HFFc6 (cell line): ENCODE measurements at regions not wholly inside any gene's neighbourhood (a gene's known extent, or its start where the extent isn't known, plus 50 kb on each side); places are given as distances from the start of the nearest gene placed in this dataset.

Experiments used
- DNase-seq: peaks from one replicate; pipeline ENCODE4 v3.0.0-alpha.2; 2018
- H3K27ac Mint-ChIP-seq: 2 replicates; pipeline ENCODE4 v1.8.0; 2020; ENCODE audit warnings: mild to moderate bottlenecking, mixed read lengths
- H3K27me3 Mint-ChIP-seq: 2 replicates; pipeline ENCODE4 v1.8.0; 2021; ENCODE audit warnings: mild to moderate bottlenecking, moderate library complexity, mixed read lengths; ENCODE audit not compliant: insufficient read depth
- H3K36me3 Mint-ChIP-seq: 2 replicates; pipeline ENCODE4 v1.8.0; 2021; ENCODE audit warnings: low read depth, mixed read lengths
- H3K4me1 Mint-ChIP-seq: 2 replicates; pipeline ENCODE4 v1.8.0; 2020; ENCODE audit warnings: low read depth, mixed read lengths
- H3K4me3 Mint-ChIP-seq: 2 replicates; pipeline ENCODE4 v1.8.0; 2020; ENCODE audit warnings: mild to moderate bottlenecking, moderate library complexity, mixed read lengths
- H3K9me3 Mint-ChIP-seq: 2 replicates; pipeline ENCODE4 v1.8.0; 2020; ENCODE audit warnings: mild to moderate bottlenecking, mixed read lengths
- TF ChIP-seq, protein P1 (sequence below): fragments of 200-600 bp; sonication (generic); IDR thresholded peaks from 2 replicates; pipeline ENCODE4 v1.5.0; 2021; ENCODE audit warnings: antibody characterized with exemption, mild to moderate bottlenecking

DNA sequence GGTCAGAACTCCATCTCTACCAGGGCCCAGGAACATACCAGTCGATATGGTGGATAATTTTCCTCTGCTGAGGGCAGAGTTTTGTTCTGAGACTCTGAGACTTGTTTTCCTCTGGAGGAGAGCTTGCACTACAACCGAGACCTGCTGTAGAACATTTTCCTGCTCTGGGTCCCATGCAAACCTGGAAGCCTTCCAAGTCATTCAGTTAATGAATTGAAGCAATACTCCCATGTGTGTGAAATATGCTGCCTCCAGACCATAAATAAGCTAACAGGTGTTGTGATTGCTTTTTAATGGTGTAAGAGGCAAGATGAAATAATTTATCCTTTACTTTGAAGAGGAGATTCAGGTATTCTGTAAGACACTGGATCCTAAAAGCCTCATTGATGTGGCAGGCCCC lies 372.8 kb downstream of the TMEM167A start:
- no peaks in the 10 kb centered on the region for H3K36me3 Mint-ChIP-seq
- DNase-seq, result no peak
- H3K4me1 Mint-ChIP-seq, result no peaks in the 10 kb centered on the region
- H3K27ac Mint-ChIP-seq, result no peak overlapping the region
- no peak overlapping the region for H3K4me3 Mint-ChIP-seq
- TF ChIP-seq, protein P1, sequence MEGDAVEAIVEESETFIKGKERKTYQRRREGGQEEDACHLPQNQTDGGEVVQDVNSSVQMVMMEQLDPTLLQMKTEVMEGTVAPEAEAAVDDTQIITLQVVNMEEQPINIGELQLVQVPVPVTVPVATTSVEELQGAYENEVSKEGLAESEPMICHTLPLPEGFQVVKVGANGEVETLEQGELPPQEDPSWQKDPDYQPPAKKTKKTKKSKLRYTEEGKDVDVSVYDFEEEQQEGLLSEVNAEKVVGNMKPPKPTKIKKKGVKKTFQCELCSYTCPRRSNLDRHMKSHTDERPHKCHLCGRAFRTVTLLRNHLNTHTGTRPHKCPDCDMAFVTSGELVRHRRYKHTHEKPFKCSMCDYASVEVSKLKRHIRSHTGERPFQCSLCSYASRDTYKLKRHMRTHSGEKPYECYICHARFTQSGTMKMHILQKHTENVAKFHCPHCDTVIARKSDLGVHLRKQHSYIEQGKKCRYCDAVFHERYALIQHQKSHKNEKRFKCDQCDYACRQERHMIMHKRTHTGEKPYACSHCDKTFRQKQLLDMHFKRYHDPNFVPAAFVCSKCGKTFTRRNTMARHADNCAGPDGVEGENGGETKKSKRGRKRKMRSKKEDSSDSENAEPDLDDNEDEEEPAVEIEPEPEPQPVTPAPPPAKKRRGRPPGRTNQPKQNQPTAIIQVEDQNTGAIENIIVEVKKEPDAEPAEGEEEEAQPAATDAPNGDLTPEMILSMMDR, result no peak
- peaks cover 4% of the 10 kb centered on the region; the same call in 1 of the 2 replicates for H3K9me3 Mint-ChIP-seq
- H3K27me3 Mint-ChIP-seq, result no peaks in the 10 kb centered on the region; the same call in 1 of the 2 replicates

DNA sequence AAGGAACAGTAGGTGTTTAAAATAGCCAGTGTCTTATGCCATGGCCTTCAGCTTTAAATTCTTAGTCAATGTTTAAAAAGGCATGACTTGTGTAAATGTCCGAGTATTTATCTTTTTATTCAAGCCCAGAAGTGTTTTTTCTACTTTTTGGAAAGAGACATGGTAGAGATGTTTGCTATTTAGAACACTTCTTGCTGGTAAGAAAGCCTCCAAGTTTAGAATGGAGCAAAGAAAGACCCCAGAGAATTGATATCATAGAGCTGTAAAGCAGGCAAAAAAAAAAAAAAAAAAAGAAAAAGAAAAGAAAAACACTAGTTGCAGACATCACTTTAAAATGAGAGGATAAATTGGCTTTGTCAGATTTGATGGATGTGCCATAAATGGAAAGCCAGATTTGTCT lies 375.1 kb downstream of the TMEM167A start:
- no peak for DNase-seq
- no peak overlapping the region for H3K4me3 Mint-ChIP-seq
- H3K4me1 Mint-ChIP-seq, result no peaks in the 10 kb centered on the region
- H3K36me3 Mint-ChIP-seq, result no peaks in the 10 kb centered on the region
- no peak overlapping the region for H3K27ac Mint-ChIP-seq
- H3K27me3 Mint-ChIP-seq, result no peaks in the 10 kb centered on the region
- H3K9me3 Mint-ChIP-seq, result peaks cover 4% of the 10 kb centered on the region; the same call in 1 of the 2 replicates
- TF ChIP-seq, protein P1, result no peak

DNA sequence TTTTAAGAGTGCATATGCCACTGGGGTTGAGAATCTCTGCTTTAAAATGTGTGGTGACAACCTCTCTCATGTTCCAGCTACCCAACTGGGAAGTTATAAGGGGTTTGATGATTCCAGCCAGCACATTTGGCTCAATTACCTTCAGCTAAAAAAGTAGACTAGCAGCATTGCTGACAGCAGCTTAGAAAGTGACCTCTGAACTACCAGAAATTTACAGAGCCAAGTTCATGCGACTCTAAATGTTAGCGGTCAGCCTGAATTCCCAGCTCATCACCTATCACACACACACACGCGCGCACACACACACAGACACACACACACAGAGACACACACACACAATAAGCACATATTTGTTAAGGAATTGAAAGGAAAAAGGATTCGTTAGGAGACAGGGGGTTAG lies 377.5 kb downstream of the TMEM167A start:
- no peak for DNase-seq
- no peak overlapping the region for H3K4me3 Mint-ChIP-seq
- H3K27me3 Mint-ChIP-seq, result no peaks in the 10 kb centered on the region
- H3K36me3 Mint-ChIP-seq, result no peaks in the 10 kb centered on the region
- TF ChIP-seq, protein P1, result no peak
- H3K4me1 Mint-ChIP-seq, result no peaks in the 10 kb centered on the region
- no peaks in the 10 kb centered on the region; the same call in 1 of the 2 replicates for H3K9me3 Mint-ChIP-seq
- no peak overlapping the region for H3K27ac Mint-ChIP-seq

DNA sequence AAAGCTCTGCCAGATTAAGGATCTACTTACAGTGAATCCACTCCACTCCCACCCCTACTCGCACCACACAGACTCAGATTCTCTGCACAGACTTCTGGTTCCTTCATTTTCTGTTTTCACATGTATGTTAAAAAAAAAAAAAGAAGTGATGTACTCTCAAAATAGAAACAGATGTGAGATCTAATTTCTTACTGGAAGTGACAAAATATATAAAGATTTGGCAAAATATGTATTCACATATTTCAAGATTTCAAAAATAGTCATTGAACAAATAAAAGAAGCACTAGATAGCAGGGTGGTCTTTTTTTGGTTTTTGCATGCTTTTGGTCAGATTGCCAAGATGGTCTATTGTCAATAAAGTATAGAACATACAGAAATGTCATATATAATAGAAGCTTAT lies 379.2 kb downstream of the TMEM167A start:
- H3K9me3 Mint-ChIP-seq, result no peaks in the 10 kb centered on the region; the same call in 1 of the 2 replicates
- no peak for DNase-seq
- no peaks in the 10 kb centered on the region for H3K4me1 Mint-ChIP-seq
- no peak overlapping the region for H3K4me3 Mint-ChIP-seq
- H3K27me3 Mint-ChIP-seq, result no peaks in the 10 kb centered on the region
- TF ChIP-seq, protein P1, result no peak
- no peak overlapping the region for H3K27ac Mint-ChIP-seq
- no peaks in the 10 kb centered on the region for H3K36me3 Mint-ChIP-seq

DNA sequence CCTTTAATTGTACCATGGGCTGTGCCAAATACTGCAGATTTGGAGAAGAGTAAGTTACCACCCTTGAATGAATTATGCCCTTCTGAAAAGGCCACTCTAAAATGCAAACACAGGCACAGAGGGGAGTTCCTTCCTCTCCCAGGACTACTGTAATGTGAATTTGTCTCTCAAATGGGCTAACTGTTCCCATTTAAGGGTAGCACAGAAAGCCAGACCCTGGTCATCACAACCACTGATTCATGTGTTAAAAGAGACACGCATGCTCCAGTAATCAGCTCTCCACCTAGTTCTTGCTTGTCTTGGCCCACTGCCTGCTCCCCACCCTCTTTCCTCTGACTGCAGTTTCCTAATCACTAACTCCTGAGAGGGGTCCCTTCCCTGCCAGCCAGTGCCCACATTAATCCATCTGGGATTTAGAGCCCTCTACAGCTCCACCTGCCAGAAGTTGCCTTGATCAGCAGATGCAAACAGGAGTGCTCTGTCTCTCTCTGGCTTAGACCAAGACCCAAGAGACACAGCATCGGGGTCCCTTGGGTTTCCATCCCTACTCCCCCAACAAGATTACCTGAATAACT lies 382.4 kb downstream of the TMEM167A start:
- H3K36me3 Mint-ChIP-seq, result no peaks in the 10 kb centered on the region
- no peak overlapping the region for H3K4me3 Mint-ChIP-seq
- DNase-seq, result no peak
- H3K9me3 Mint-ChIP-seq, result no peaks in the 10 kb centered on the region; the same call in 1 of the 2 replicates
- no peaks in the 10 kb centered on the region for H3K27me3 Mint-ChIP-seq
- TF ChIP-seq, protein P1, result no peak
- H3K4me1 Mint-ChIP-seq, result no peaks in the 10 kb centered on the region
- H3K27ac Mint-ChIP-seq, result no peak overlapping the region
